ENCODE measurements at regions not wholly inside any gene's neighbourhood (a gene's known extent, or its start where the extent isn't known, plus 50 kb on each side); places are given as distances from the start of the nearest gene placed in this dataset.

- Histone ChIP-seq H4K20me1 (replicated peaks; ENCODE audit: control insufficient read depth, extremely low read depth, insufficient read depth, low read length) (no peaks in the 10 kb centered on the region), H3K27me3 (ENCODE audit: control insufficient read depth in 2 of 2, insufficient read depth in 2 of 2, low read length in 2 of 2) (no peaks in the 10 kb centered on the region), H3K4me3 (replicated peaks in 1 of 3; ENCODE audit: insufficient read depth in 1 of 3, low read depth in 1 of 3, low read length in 3 of 3) (no peak overlapping the region), H3K9me3 (replicated peaks; ENCODE audit: control insufficient read depth, insufficient read depth, low read length) (no peaks in the 10 kb centered on the region), H3K4me2 (ENCODE audit: insufficient read depth, low read length) (no peak overlapping the region), H3K9me1 (replicated peaks; ENCODE audit: control insufficient read depth, extremely low read depth, insufficient read depth, low read length) (no peaks in the 10 kb centered on the region), H3K4me1 (ENCODE audit: control insufficient read depth, extremely low read depth, insufficient read depth, low read length) (no peaks in the 10 kb centered on the region), H3K9ac (replicated peaks; ENCODE audit: extremely low read depth, insufficient read depth, low read length) (no peak overlapping the region), H2AFZ (ENCODE audit: low read depth, low read length) (no peak overlapping the region), H3K79me2 (ENCODE audit: control insufficient read depth, insufficient read depth, low read length) (no peaks in the 10 kb centered on the region), H3K36me3 (ENCODE audit: control insufficient read depth in 2 of 2, extremely low read depth in 1 of 2, insufficient read depth in 2 of 2, low read length in 2 of 2) (no peaks in the 10 kb centered on the region), H3K27ac (ENCODE audit: insufficient read depth, low read depth, low read length) (no peak overlapping the region)
- no TSS peak for BruUV-seq (replicated peaks)
- FAIRE-seq, result no peak
- dilution Hi-C loops (cut with MboI; ENCODE audit: extremely low pct_ligation_motif_present, low sequenced_read_pairs) (no loop called here), intact Hi-C loops (cut with micrococcal nuclease) (no loop called here)
- POLR2A ChIA-PET, result no interaction called here
- CTCF ChIA-PET, result no interaction called here
- no peak for TF ChIP-seq FOS (IDR thresholded peaks at IDR 0.05; ENCODE audit: borderline replicate concordance, insufficient read depth, low read length)
- no peak for TF ChIP-seq JUN (IDR thresholded peaks at IDR 0.05; ENCODE audit: borderline replicate concordance, insufficient read depth, insufficient read length, low read depth)
- TF ChIP-seq POLR2AphosphoS5 (IDR thresholded peaks at IDR 0.05; ENCODE audit: insufficient read depth, low read depth, low read length), result no peak
- no peak for TF ChIP-seq EZH2 (IDR thresholded peaks at IDR 0.05; ENCODE audit: borderline replicate concordance, low read depth, low read length, severe bottlenecking)
- TF ChIP-seq MAX (IDR thresholded peaks at IDR 0.05; ENCODE audit: insufficient read depth, insufficient read length), result no peak
- TF ChIP-seq CTCF (IDR thresholded peaks at IDR 0.05; ENCODE audit: extremely low read depth in 1 of 2, insufficient read depth in 1 of 2, low read depth in 1 of 2, low read length in 2 of 2), result no peak
- TF ChIP-seq MYC (IDR thresholded peaks at IDR 0.05; ENCODE audit: low read depth, low read length), result no peak
- TF ChIP-seq GATA2 (IDR thresholded peaks at IDR 0.05; ENCODE audit: insufficient read depth, insufficient read length, low read depth, low read length), result no peak
- no peak for TF ChIP-seq POLR2A (IDR thresholded peaks at IDR 0.05; ENCODE audit: low read depth, low read length)
- DNase-seq (ENCODE audit: low read depth, low spot score), result no peak
Measured at GRCh38 chr2:67037655-67038054, 359.5 kb upstream of the ETAA1 start.

Measured in endothelial cell of umbilical vein (primary cell).